ENCODE measurements at regions not wholly inside any gene's neighbourhood (a gene's known extent, or its start where the extent isn't known, plus 50 kb on each side); places are given as distances from the start of the nearest gene placed in this dataset.

DNA sequence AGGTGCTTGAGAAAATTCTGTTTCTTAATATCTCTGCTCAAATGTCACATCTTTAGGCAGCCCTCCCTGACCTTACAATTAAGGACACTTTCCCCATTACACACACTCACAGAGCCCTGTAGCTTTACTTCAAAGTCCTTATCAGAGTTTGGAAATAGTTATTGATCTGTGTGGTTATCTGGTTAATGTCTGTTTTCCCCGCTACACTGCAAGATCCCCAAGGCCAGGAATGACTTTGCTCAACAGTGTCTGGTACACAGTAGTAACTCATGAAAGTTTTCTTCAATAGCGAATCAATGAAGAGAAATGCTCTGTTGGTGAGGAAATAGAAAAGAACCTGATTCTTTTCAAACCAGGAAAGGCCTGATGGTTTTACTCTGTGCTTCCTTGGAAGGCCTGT, 554.4 kb downstream of the REEP3 start:
- TF ChIP-seq, protein P1, sequence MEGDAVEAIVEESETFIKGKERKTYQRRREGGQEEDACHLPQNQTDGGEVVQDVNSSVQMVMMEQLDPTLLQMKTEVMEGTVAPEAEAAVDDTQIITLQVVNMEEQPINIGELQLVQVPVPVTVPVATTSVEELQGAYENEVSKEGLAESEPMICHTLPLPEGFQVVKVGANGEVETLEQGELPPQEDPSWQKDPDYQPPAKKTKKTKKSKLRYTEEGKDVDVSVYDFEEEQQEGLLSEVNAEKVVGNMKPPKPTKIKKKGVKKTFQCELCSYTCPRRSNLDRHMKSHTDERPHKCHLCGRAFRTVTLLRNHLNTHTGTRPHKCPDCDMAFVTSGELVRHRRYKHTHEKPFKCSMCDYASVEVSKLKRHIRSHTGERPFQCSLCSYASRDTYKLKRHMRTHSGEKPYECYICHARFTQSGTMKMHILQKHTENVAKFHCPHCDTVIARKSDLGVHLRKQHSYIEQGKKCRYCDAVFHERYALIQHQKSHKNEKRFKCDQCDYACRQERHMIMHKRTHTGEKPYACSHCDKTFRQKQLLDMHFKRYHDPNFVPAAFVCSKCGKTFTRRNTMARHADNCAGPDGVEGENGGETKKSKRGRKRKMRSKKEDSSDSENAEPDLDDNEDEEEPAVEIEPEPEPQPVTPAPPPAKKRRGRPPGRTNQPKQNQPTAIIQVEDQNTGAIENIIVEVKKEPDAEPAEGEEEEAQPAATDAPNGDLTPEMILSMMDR (IDR thresholded peaks at IDR 0.05), result no peak
- TF ChIP-seq POLR2A (IDR thresholded peaks at IDR 0.05), result no peak

Data from esophagus squamous epithelium (tissue), 4 donors.